AG04450 (cell line): ENCODE measurements at regions not wholly inside any gene's neighbourhood (a gene's known extent, or its start where the extent isn't known, plus 50 kb on each side); places are given as distances from the start of the nearest gene placed in this dataset.

Experiments used
- CTCF ChIA-PET: fragments of 300-600, 350-600 bp; formaldehyde crosslinking; extraction: SDS; loops from one replicate; lab custom pipeline; 2022; ENCODE audit warnings: antibody characterized with exemption, inconsistent platforms; lab: Charles Lee
- POLR2A ChIA-PET: fragments of 350-600 bp; formaldehyde crosslinking; extraction: SDS; loops from one replicate; lab custom pipeline; 2021; ENCODE audit warnings: antibody characterized with exemption, inconsistent platforms; lab: Yijun Ruan, JAX
- DNase-seq: peaks from one replicate; pipeline ENCODE4 v3.0.0-alpha.2; 2011; ENCODE audit warnings: low read depth, low spot score
- H3K27ac ChIP-seq: one replicate; pipeline ENCODE4 v1.5.1; 2012; ENCODE audit warnings: low read depth, low read length, control low read depth
- H3K27me3 ChIP-seq: one replicate; pipeline ENCODE4 v1.6.0; 2012; ENCODE audit warnings: low read length; ENCODE audit not compliant: control insufficient read depth, insufficient read depth
- H3K4me3 ChIP-seq: 2 replicates; pipeline ENCODE4 v1.5.1; 2011; ENCODE audit warnings: mild to moderate bottlenecking, low read depth, low read length, control low read depth
- H3K9me3 ChIP-seq: 2 replicates; pipeline ENCODE4 v1.5.1; 2012; ENCODE audit warnings: low read length; ENCODE audit not compliant: control insufficient read depth, insufficient read depth
- TF ChIP-seq, protein P1 (sequence below): IDR thresholded peaks from 2 replicates; pipeline ENCODE4 v1.5.1; 2011; ENCODE audit warnings: low read depth, low read length, control low read depth, inconsistent platforms

DNA sequence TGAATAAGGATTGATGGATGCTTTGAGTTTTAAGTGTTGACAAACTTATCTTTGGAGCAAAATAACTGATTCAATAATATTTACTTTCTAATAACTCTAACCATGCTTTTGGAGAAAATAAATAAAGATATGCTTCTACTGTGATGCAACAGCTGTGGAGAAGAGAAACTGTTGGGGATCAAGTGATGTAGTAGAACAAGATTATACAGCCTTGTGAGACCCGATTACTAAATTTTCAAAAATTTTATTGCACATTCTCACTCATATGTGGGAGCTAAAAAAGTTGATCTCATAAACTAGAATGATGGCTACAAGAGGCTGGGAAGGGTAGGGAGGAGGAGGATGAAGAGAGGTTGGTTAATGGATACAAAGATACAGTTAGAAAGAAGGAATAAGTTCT lies 85.5 kb upstream of the OXGR1 start:
- Histone ChIP-seq H3K27me3 (no peaks in the 10 kb centered on the region), H3K27ac (no peak overlapping the region), H3K9me3 (no peaks in the 10 kb centered on the region), H3K4me3 (no peak overlapping the region)
- DNase-seq: no peak
- TF ChIP-seq, protein P1, sequence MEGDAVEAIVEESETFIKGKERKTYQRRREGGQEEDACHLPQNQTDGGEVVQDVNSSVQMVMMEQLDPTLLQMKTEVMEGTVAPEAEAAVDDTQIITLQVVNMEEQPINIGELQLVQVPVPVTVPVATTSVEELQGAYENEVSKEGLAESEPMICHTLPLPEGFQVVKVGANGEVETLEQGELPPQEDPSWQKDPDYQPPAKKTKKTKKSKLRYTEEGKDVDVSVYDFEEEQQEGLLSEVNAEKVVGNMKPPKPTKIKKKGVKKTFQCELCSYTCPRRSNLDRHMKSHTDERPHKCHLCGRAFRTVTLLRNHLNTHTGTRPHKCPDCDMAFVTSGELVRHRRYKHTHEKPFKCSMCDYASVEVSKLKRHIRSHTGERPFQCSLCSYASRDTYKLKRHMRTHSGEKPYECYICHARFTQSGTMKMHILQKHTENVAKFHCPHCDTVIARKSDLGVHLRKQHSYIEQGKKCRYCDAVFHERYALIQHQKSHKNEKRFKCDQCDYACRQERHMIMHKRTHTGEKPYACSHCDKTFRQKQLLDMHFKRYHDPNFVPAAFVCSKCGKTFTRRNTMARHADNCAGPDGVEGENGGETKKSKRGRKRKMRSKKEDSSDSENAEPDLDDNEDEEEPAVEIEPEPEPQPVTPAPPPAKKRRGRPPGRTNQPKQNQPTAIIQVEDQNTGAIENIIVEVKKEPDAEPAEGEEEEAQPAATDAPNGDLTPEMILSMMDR: no peak
- CTCF ChIA-PET: no interaction called here
- POLR2A ChIA-PET: no interaction called here

DNA sequence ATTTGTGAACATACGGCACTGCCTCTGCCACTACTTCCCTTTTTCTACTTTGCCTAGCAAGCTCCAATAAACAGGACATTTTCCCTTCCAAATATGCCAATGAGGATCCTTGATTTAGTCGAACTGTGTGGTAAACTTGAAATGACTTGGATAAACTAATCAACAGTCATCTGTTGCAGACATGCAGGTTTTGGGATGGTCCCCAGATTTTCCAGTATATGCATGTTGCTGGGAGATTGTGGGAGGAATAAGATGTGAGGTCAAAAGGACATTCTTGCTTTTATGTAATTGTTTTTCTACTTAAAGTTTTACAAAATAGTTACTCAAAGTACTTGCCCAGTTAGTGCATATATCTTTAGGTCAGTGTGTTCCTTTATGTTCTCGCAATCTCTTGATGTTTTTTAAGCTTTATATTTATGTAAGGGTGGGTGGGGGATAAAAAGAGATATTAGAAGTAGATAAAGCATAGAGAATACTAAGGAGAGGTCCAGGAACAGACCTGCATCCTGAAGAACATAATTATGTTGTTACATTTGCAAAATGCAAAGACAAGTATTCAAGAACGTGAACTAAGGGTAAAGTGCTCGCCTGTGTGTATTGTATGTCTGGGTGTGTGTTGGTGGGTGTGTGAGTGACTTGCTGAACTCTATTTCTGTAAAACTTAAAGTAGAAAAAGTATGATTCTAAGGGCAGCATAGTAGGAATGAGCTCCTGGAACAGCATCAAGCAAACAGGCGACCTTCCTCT lies 88.4 kb upstream of the OXGR1 start:
- H3K27ac ChIP-seq: no peak overlapping the region
- no peaks in the 10 kb centered on the region for H3K9me3 ChIP-seq
- POLR2A ChIA-PET: no interaction called here
- CTCF ChIA-PET: no interaction called here
- H3K4me3 ChIP-seq: no peak overlapping the region
- H3K27me3 ChIP-seq: peaks cover 2% of the 10 kb centered on the region
- TF ChIP-seq, protein P1: no peak
- DNase-seq: no peak

DNA sequence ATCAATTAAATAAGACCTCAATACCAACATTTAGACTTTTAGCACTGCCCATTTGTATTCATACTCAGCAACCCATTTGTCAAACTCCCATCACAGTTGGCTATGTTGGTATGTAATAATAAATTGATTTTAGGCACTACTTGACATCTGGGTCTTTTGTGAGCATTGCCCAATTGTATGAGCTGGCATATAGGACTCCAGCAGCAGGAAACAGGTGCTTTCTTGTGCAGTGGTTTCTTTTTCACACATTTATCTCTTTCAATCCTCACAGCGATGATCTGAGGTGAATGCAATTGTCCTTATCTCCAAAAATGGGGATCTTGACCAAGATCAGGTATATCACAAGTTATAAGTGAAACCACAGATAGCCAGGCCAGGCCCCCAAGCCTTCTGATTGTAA lies 96.9 kb upstream of the OXGR1 start:
- ChIA-PET CTCF (no interaction called here), POLR2A (no interaction called here)
- DNase-seq: no peak

DNA sequence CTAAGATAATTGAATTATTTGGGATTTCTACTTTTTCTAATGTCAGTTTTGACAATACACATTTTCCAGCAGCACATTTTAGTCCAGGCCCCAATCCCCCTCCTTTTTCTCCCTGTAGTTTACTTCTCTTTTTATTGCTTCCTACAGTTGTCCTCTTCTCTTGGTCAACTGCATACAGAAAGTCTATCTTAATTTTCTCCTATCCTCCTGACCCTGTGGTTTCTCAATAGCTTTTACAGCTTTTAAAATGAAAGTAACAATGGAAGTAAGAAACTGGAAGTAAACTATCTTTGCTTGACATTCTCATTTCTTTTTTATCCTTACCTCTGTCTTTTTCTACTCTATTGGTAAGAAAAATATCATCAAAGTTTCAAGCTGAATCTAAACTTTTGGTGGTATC lies 106.5 kb upstream of the OXGR1 start:
- peaks cover 2% of the 10 kb centered on the region for H3K27me3 ChIP-seq
- TF ChIP-seq, protein P1: no peak
- no peaks in the 10 kb centered on the region; the same call in 1 of the 2 replicates for H3K9me3 ChIP-seq
- CTCF ChIA-PET: interaction anchor here (1.0 to 1.3 kb wide), 2 partner anchors 9 to 11 kb away, joined by 4 to 9 read pairs; no protein-coding TSS in a partner anchor
- no peak overlapping the region for H3K27ac ChIP-seq
- POLR2A ChIA-PET: no interaction called here
- no peak for DNase-seq
- H3K4me3 ChIP-seq: no peak overlapping the region

More for the DNA sequence above, 96.9 kb upstream of the OXGR1 start:
- Histone ChIP-seq H3K4me3 (no peak overlapping the region), H3K27ac (no peak overlapping the region), H3K27me3 (peaks cover 7% of the 10 kb centered on the region), H3K9me3 (no peaks in the 10 kb centered on the region)
- TF ChIP-seq, protein P1: no peak

DNA sequence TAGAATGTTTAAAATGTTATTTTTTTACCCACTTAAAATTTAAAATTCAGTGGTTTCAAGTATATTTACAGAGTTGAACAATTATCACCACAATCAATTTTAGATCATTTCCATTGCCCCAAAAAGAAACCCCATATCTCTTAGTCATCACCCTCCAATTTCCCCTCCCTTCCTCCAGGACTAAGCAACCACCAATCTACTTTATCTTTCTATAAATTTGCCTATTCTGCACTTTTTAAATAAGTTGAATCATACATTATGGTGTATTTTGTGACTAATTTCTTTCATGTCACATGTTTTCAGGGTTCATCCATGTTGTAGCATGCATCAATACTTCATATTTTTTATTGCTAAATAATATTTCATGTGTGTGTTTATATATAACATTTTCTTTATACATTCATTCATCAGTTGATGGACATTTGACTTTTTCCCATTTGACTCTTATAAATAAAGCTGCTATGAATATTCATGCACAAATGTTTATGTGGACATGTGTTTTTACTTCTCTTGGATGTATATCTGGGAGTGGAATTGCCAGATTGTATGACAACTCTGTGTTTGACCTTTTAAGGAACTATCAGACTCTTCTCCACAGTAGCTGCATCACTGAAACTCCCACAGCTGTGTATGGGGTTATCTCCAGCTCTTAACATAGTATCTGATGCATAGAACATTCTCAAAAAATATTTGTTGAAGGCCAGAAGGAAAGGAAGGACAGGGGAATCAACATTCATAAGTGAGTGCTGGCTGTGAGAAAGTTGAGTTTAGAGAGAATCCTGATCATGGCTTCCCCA lies 107.8 kb upstream of the OXGR1 start:
- ChIA-PET POLR2A (no interaction called here), CTCF (interaction anchor here (1.3 to 1.8 kb wide), 2 partner anchors 8 to 258 kb away, joined by 5 to 9 read pairs; no protein-coding TSS in a partner anchor)
- Histone ChIP-seq H3K9me3 (no peaks in the 10 kb centered on the region; the same call in 1 of the 2 replicates), H3K27me3 (peaks cover 2% of the 10 kb centered on the region), H3K27ac (no peak overlapping the region), H3K4me3 (no peak overlapping the region)
- TF ChIP-seq, protein P1: no peak
- no peak for DNase-seq
